Panc1 (cell line): ENCODE measurements at regions not wholly inside any gene's neighbourhood (a gene's known extent, or its start where the extent isn't known, plus 50 kb on each side); places are given as distances from the start of the nearest gene placed in this dataset.

Experiments used
- POLR2AphosphoS5 ChIP-seq: IDR thresholded peaks from 2 replicates; pipeline ENCODE4 v1.6.1; 2012; ENCODE audit warnings: mild to moderate bottlenecking, low read depth, low read length, moderate library complexity
- TCF7L2 ChIP-seq: IDR thresholded peaks from 2 replicates; pipeline ENCODE4 v1.6.1; 2011; ENCODE audit warnings: mild to moderate bottlenecking, low read depth, low read length, inconsistent platforms

GRCh38 chr17:55576237-55576995 is 65.2 kb upstream of the SMIM36 start:
- TF ChIP-seq POLR2AphosphoS5 (no peak), TCF7L2 (no peak)
